PC-9 (cell line): ENCODE measurements at regions not wholly inside any gene's neighbourhood (a gene's known extent, or its start where the extent isn't known, plus 50 kb on each side); places are given as distances from the start of the nearest gene placed in this dataset.

Experiments used
- CTCF ChIP-seq: fragments of 200-600 bp; sonication (generic); conservative IDR thresholded peaks from 2 replicates; pipeline ENCODE4 v1.6.1; 2017; ENCODE audit warnings: mixed run types, antibody characterized with exemption, mild to moderate bottlenecking, moderate library complexity
- EZH2 ChIP-seq: fragments of 200-600 bp; sonication (generic); IDR thresholded peaks from 2 replicates; pipeline ENCODE4 v1.8.0; 2017; ENCODE audit warnings: antibody characterized with exemption, low read depth

GRCh38 chrX:66919280-66919832, 280.5 kb upstream of the EDA2R start:
- no peak for TF ChIP-seq CTCF
- TF ChIP-seq EZH2 = no peak
